ENCODE measurements at regions not wholly inside any gene's neighbourhood (a gene's known extent, or its start where the extent isn't known, plus 50 kb on each side); places are given as distances from the start of the nearest gene placed in this dataset.

DNA sequence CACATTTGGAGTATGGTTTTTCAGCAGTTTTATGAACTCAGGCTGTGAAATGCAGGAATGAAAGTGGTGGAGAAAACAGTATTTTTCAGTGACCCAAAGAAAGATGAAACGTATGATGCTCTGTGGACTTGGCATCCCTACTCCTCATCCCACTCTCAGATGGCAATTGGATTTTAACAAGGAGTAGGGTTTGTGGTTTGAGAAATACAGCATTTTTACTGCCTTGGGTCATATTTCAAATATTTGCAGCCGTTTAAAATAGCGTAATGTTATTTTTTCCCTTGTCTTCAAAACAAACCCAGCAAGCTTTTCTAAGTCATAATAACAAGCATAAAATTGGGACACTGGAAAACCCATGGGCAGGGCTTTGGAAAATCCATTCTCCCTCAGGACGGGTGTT, 117.2 kb upstream of the LRIG1 start:
- TF ChIP-seq TAF1 (IDR thresholded peaks at IDR 0.05; ENCODE audit: low read depth), result no peak
- no peak for TF ChIP-seq EP300 (IDR thresholded peaks at IDR 0.05; ENCODE audit: borderline replicate concordance)
- TF ChIP-seq, protein P1, sequence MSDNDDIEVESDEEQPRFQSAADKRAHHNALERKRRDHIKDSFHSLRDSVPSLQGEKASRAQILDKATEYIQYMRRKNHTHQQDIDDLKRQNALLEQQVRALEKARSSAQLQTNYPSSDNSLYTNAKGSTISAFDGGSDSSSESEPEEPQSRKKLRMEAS (IDR thresholded peaks at IDR 0.05), result no peak
- TF ChIP-seq RAD21 (IDR thresholded peaks at IDR 0.05; ENCODE audit: low read depth), result no peak
- TF ChIP-seq YY1 (IDR thresholded peaks at IDR 0.05; ENCODE audit: low read depth), result no peak
- no peak for TF ChIP-seq REST (IDR thresholded peaks at IDR 0.05; ENCODE audit: low read depth)
- TF ChIP-seq ZBTB7A (IDR thresholded peaks at IDR 0.05; ENCODE audit: low read depth), result no peak
- TF ChIP-seq CEBPB (IDR thresholded peaks at IDR 0.05), result no peak

Measured in Ishikawa (cell line).